ENCODE measurements at regions not wholly inside any gene's neighbourhood (a gene's known extent, or its start where the extent isn't known, plus 50 kb on each side); places are given as distances from the start of the nearest gene placed in this dataset.

DNA sequence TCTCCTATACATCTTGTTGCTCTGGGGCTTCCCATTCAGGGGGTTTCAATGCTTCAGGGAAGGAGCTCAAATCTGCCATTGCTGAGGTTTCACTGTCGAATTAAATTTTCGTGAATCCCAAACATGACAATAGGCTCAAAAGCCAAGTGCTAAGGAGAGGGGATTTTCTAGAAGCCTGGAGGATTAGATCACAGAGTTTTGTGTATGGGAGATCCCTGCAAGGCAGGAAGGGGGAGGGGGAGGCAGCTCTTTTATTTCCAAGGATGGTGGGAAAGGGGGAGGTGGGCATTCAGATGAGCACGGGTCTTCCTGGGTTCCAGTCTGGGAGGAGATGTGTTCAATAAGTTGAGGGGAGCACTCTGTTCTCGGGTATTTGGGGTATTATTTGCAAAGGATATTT, 69.9 kb upstream of the DLG1 start:
- POLR2A ChIA-PET: no interaction called here
- Histone ChIP-seq H3K9me3 (ENCODE audit: control insufficient read depth, insufficient read depth, low read depth, low read length) (no peaks in the 10 kb centered on the region), H3K4me1 (ENCODE audit: control insufficient read depth, insufficient read depth, low read length) (no peaks in the 10 kb centered on the region), H3K36me3 (ENCODE audit: control insufficient read depth in 2 of 2, insufficient read depth in 1 of 2, low read length in 2 of 2) (no peaks in the 10 kb centered on the region), H3K27ac (ENCODE audit: extremely low read depth, low read depth, low read length) (no peak overlapping the region), H3K4me3 (ENCODE audit: low read depth, low read length) (no peak overlapping the region)
- TF ChIP-seq ZNF2 (tag by site-specific recombination; IDR thresholded peaks at IDR 0.05) (no peak), ZNF621 (tag by site-specific recombination; IDR thresholded peaks at IDR 0.05) (no peak), ZNF394 (tag by site-specific recombination; IDR thresholded peaks at IDR 0.05; ENCODE audit: borderline replicate concordance) (no peak), ZNF629 (tag by site-specific recombination; IDR thresholded peaks at IDR 0.05) (no peak), ZNF777 (tag by site-specific recombination; IDR thresholded peaks at IDR 0.05; ENCODE audit: borderline replicate concordance) (no peak), ZNF354C (tag by site-specific recombination; IDR thresholded peaks at IDR 0.05; ENCODE audit: borderline replicate concordance, low read depth) (no peak), ZBTB26 (tag by site-specific recombination; optimal IDR thresholded peaks at IDR 0.05) (no peak), ZNF404 (tag by site-specific recombination; IDR thresholded peaks at IDR 0.05) (no peak), ZNF10 (tag by site-specific recombination; IDR thresholded peaks at IDR 0.05) (no peak), ZBTB48 (tag by site-specific recombination; IDR thresholded peaks at IDR 0.05) (no peak), GLI4 (tag by site-specific recombination; IDR thresholded peaks at IDR 0.05) (no peak), ZNF792 (tag by site-specific recombination; IDR thresholded peaks at IDR 0.05) (no peak), ZNF248 (tag by site-specific recombination; IDR thresholded peaks at IDR 0.05) (no peak), ZNF48 (tag by site-specific recombination; IDR thresholded peaks at IDR 0.05) (no peak), IKZF3 (tag by site-specific recombination; IDR thresholded peaks at IDR 0.05) (no peak), ZNF473 (tag by site-specific recombination; IDR thresholded peaks at IDR 0.05) (no peak), HOXA7 (CRISPR knock-in tag; IDR thresholded peaks at IDR 0.05; ENCODE audit: borderline replicate concordance) (no peak), PRDM10 (tag by site-specific recombination; IDR thresholded peaks at IDR 0.05) (no peak)
- CTCF ChIA-PET: no interaction called here

GRCh38 chr3:197367081-197367780, 68.8 kb upstream of the DLG1 start:
- Histone ChIP-seq H3K4me3 (ENCODE audit: low read depth, low read length) (no peak overlapping the region), H3K9me3 (ENCODE audit: control insufficient read depth, insufficient read depth, low read depth, low read length) (no peaks in the 10 kb centered on the region), H3K4me1 (ENCODE audit: control insufficient read depth, insufficient read depth, low read length) (no peaks in the 10 kb centered on the region), H3K27ac (ENCODE audit: extremely low read depth, low read depth, low read length) (no peak overlapping the region), H3K36me3 (ENCODE audit: control insufficient read depth in 2 of 2, insufficient read depth in 1 of 2, low read length in 2 of 2) (no peaks in the 10 kb centered on the region)
- peak; percentile 97 for TF ChIP-seq ZIC2 (tag by site-specific recombination; IDR thresholded peaks at IDR 0.05)
- no peak for TF ChIP-seq ZNF138 (tag by site-specific recombination; IDR thresholded peaks at IDR 0.05; ENCODE audit: borderline replicate concordance)
- 0 out of 2 replicates have a peak, but pooled peaks have one; percentile 38 for TF ChIP-seq KLF17 (tag by site-specific recombination; IDR thresholded peaks at IDR 0.05)
- peak; percentile 79 for TF ChIP-seq OSR2 (tag by site-specific recombination; IDR thresholded peaks at IDR 0.05)
- TF ChIP-seq ZNF202 (tag by site-specific recombination; IDR thresholded peaks at IDR 0.05; ENCODE audit: borderline replicate concordance): no peak
- TF ChIP-seq ZBTB8A (tag by site-specific recombination; IDR thresholded peaks at IDR 0.05): peak; percentile 17; the same call in 1 of the 2 replicates
- ChIA-PET POLR2A (interaction anchor here (0.5 kb wide), 1 partner anchor 17 kb away, joined by 3 read pairs; no protein-coding TSS in a partner anchor), CTCF (interaction anchor here (0.7 kb wide), 1 partner anchor 11 kb away, joined by 4 read pairs; no protein-coding TSS in a partner anchor)
